Kidney tubule cell (primary cell): ENCODE measurements at regions not wholly inside any gene's neighbourhood (a gene's known extent, or its start where the extent isn't known, plus 50 kb on each side); places are given as distances from the start of the nearest gene placed in this dataset.
"Not testable (repeated sequence)": the region's sequence is repeated elsewhere in the genome, so short reads cannot be mapped to it uniquely, and the experiment has no call there.

ENCODE experiments used
- DNase-seq: peaks from one replicate; pipeline ENCODE4 v3.0.0-alpha.2; 2018; ENCODE audit warnings: low spot score

DNA sequence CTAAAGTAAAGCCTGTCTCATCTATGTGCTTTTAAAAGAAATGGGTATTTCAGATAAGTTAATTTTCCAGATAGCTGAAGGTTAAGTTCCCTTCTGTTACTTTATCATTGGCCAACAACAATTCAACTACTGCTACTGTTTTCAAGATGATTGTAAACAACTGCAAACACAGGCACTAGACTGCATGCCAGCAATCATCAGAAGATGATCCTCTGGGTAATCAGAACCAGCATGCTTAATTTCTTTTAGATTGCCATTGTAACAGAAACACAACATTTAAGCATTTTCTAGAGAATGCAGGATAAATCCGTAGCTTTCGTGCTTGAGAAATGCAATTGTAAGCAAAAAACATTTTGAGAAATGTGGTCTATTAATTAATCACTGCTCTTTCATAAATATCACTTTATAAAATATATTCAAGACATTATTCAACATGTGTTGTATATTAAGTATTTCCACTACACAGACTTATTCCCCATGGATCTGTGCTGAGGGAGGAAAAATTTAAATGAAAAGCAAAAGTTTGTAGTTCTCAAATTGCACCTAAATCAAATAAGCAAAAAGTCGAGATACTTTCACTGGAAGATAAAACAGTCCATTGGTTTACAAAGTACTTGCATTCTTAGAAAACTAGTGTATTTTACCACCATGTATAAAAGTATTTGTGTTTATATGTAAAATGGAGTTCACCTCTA, 133.7 kb downstream of the ATL2 start:
- no peak for DNase-seq

DNA sequence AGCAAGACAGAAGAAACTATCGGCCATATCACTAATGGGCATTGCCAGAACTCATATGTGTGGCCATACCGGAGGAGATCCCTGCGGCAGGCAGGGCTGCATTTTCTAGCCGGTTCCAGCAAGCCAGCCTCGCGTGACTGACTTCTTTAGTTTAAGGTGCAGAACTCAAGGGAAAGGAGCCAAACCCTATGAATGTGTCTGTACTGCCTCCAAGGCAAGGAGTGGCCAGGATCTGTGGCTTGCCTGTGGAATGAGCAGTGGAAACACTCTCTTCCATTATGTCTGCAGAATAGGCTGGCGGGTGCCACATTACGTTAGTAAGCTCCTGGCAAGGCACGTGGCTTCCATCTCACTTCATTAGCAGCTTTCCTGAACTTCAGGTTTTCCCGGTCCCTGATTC, 137.6 kb downstream of the ATL2 start:
- peak; percentile 67 for DNase-seq

DNA sequence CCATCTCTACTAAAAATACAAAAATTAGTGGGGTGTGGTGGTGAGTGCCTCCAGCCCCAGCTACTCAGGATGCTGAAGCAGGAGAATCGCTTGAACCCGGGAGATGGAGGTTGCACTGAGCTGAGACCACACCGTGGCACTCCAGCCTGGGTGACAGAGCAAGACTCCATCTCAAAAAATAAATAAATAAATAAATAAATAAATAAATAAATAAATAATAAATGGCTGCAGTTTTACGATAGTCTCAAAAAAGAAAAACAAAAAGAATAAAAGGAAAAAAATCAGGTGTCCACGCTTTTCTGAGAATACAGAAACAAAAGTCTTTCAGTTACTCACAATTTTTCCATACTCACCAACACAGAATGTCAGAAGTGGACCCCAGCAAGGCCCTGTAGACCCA, 138.4 kb downstream of the ATL2 start:
- not testable (repeated sequence) for DNase-seq

DNA sequence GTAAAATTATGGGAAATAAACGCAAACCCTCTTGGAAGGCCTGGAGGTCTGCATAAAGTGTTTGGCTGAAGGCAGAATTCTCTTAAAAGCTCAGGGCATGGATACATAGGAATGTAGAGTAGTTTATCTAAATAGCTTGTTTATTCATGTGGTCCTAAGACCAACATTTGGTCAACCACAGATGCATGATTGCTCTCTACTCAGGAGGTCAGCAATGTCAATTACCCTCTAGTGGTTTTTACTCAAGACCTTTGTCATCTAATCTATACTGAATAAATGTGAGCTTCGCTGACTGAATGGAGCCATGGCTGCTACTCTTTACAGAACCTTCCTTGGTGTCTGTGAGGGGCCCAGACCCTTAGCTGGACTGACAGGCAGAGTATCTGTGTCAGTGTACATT, 139.8 kb downstream of the ATL2 start:
- no peak for DNase-seq

DNA sequence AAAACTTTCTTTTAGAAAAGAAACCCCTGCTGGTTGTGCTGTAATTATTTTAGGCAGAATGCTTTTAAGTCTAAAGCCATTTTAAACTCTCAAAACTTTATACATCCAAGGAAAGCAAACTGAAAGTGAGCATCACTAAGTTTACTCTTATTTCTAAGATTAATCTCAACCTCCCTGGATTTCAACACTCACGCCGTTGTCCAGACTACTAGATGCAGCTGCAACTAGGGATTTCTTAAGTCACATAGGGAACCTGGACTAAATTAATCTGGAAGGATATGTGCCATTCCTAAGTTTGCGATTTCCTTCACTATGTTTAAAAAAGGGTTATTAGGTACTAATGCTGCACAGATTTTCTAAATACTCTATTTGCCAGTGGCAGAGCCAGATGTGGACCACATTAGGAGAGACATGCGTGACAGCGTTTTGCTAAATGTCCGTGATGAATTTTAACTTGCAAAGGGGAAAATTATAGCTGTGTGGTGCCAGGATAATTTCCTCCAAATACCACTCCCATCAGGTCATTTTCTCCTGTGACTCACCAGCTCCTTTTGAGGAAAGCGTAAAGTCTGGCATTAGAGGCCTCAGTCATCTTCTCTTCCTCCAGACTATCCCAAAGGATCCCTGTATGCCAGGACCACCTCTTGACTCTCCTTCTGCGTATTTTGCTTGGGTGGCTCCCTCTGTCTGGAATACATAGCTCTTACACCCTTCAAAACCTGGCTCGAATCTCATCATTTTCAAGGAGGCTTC, 143.7 kb downstream of the ATL2 start:
- peak; percentile 32 for DNase-seq

DNA sequence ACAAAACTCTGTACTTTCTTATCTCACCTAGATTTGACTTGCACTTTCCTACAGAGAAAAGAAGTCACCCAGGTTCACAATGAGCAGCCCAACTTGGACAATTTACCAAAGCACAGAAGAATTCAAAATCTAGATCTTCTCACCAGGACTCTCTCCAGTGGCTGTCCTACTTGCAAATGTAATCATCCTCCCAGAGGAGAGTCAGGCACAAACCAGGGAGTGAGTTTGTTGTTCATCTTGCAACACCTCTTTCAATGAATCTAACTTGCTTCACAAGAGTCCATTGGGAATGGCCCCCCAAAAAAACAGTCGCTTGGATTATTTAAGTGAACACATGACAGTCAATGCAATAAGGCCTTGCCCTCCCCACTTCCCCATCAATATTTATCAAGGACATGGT, 144.6 kb downstream of the ATL2 start:
- DNase-seq: no peak

DNA sequence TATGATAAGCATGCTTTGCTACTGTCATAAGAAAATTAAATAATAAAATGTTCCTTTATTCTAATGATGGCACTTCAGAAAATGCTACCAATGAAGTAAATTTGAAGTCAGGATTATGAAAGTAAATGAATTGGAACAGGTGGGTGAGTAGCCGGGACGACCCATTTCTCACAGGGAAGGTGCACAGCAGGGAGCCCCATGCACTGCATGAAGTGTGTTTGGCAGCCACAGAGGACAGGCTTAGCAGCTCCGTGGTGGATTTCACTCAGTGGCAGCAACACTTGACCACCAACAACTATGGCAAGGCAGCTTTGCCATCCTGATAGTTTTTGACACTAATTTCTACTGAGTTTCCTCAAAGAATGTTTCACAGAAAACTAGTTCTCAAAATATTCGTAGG, 146.3 kb downstream of the ATL2 start:
- DNase-seq: no peak

DNA sequence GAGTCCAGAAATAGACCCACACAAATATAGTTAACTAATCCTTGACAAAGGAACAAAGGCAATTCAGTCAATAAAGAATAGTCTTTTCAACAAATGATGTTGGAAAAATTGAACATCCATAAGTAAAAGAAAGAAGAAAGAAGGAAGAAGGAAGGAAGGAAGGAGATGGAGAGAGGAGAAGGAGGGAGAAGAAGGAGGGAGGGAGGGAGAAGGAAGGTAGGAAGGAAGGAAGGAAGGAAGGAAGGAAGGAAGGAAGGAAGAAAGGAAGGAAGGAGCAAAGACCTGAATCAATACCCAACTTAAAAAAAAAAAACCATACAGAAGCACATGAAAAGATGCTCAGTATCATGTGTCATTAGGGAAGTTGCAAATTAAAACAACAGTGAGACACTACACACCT, 148.3 kb downstream of the ATL2 start:
- no peak for DNase-seq

DNA sequence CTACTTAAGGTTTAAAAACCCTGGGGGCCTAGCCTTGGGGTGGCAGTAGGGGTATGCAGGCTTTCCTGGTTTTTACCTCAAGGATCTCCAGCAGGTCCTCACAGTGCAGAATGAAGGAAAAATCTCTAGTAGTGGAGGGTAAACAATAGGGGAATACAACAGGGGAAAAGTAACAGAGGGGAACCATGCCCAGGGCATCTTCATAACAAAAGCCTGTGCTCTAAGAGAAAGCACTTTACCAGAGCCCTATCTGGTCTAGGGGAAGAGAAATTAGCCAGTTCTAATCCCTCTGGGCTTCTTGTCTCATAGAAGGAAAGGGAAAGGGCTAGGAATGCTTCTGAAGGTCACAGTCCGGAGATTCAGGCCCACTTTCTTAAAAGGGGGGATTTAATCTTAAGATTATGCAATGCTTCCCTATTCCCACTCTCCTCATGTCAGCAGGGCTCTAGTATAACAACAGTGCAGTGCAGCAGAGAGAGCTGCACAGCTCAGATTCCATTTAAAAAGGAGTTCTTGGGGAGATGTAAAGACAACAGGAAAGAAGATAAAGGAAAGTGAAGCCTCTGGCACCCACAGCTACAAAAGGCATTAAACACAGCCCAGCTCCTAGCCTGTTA, 149.0 kb upstream of the CYP1B1 start:
- DNase-seq: no peak

DNA sequence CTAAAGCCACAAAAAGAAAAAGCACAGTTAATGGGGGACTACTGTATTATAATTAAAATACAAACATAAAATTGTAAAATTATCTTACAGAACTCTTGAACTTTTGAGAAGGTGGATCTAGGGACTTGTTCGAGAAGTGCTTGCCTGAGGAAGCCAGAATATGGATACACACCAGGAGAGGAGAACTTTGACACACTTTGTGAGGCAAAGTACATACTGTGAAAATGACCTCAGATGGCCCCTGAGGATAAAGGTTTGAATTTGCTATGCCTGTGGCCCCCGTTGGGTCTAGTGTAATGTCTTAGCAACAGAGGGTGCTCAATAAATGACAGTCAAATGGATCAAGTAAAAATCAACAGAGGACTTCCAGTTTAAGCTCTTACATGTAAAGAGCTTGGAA, 148.2 kb upstream of the CYP1B1 start:
- DNase-seq: no peak

DNA sequence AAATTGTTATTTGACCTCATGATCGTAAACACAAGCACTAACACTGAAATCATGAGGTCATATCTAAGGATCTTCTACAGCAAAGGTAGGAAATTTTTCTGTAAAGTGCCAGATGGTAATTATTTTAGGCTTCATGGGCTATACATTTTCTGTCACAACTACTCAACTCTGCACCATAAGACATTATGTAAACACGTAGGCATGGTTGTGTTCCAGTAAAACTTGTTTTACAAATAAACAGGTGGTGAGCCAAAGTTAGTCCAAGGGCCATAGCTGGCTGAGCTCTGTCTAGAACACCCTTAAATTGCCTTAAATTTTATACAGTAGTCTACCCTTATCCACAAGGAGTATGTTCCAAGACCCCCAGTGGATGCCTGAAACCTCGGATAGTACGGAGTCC, 147.3 kb upstream of the CYP1B1 start:
- DNase-seq: no peak

DNA sequence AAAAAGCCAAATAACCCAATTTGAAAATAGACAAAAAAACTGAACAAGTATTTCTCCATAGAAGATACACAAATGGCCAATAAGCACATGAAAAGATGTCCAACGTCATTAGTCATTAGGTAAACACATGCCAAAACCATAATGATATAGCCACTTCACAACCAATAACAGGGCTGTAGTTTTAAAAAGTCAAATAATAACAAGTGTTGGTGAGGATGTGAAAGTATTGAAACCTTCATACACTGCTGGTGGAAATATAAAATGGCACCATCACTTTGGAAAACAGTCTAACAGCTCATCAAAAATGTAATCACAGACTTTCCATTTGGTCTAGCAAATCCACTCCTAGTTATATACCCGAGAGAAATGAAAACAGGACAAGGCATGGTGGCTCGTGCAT, 144.2 kb upstream of the CYP1B1 start:
- DNase-seq: no peak

DNA sequence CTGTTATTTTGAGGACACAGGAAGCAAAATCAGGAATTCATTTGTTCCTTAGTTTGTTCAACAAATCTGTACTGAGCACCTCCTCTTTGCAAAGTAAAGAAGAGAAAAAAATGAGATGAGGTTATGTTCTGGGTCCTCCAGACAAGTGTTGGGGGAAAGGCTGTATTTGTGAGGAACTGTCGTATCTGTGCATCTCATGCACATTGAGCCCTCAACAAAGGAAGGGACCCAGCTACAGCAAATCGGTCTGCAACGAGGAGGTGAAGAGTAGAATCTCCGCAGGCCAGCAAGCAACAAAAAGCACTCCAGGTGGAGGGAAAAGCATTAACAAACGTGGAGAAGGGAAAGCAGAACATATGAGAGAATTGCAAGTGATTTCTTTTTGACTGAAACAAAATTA, 143.0 kb upstream of the CYP1B1 start:
- no peak for DNase-seq

DNA sequence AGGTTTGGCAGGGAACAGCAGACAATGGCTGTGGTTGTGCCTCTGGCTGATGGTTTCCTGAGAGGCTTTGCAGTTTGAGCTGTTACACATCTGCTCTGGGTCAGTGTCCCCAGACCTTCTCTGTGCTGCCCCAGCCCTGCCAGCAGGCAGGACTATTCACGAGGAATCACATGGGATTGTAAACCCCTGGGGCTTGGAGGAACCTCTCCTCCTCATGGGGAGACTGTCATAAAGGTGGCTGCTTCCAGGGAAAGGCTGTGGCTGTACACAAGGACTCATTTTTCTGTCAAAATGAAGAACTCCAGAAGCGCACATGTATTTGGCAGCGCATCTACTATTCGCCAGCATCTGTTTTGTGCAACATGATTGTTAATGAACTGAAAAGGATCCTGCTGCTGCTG, 142.6 kb upstream of the CYP1B1 start:
- DNase-seq: no peak

DNA sequence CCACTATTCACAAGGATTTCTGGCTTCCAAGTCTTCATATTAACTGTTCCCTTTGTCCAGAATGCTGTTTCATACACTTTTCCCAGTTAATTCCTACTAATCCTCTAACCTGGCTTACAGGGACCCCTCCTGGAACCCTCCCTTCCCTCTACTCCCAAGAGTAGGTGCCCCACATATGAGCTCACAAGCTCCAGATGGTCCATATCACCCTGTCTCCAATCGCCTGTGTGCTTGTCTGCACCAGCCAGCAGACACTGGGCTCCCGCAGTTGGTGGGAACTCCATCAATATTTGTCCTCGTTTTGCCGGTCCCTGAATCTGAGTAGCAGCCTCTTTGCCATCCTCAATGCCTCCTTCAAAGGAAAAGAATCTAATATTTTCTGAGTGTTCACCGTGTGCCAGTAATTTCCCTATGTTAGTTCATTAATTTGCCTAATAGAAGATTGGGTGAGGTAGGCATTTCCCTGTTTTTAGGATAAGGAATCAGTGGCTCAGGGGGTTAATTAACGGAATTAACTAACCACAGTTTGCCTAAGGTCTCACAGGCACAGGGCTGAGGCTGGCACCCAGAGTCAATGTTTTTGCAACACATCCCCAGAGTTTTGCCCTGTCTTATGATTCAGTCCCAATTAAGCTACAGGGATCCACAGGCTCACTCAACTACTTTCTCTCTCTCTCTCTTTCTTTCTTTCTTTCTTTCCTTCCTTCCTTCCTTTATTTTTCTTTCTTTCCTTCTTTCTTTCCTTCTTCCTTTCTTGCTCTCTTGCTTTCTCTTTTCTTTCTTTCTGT, 141.6 kb upstream of the CYP1B1 start:
- DNase-seq: no peak

DNA sequence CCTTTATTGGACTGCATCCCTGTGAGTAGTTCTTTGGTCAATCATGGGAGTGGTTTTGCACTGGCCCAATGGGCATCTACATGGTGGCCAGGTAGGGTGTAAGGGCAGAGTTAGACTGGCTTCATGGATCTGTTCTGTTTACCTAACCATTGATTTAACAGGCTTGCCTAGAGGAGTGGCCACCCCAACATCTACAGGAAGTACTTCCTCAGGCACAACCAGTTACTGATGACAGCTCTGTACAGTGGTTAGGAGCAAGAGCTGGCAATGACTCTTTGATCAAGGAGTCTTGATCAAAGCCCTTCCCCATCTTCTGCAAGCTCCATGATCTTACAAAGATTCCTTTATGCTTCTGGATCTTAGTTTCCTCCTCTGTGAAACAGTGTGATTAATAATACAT, 140.9 kb upstream of the CYP1B1 start:
- DNase-seq: no peak

DNA sequence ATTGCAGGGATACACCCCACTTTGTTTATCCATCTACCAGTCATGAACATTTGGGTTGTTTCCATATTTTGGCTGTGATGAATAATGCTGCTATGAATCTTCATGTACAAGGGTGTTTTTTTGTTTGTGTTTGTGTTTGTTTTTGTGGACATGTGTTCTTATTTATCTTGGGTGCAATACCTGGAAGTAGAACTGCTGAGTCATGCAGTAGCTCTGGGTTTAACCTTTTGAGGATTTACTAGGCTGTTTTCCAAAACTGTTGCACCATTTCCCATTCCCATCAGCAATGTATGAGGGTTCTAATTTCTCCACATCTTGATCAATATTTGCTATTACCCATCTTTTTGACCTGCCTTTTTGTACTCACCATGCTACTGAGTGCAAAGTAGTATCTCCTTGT, 140.0 kb upstream of the CYP1B1 start:
- DNase-seq: no peak

DNA sequence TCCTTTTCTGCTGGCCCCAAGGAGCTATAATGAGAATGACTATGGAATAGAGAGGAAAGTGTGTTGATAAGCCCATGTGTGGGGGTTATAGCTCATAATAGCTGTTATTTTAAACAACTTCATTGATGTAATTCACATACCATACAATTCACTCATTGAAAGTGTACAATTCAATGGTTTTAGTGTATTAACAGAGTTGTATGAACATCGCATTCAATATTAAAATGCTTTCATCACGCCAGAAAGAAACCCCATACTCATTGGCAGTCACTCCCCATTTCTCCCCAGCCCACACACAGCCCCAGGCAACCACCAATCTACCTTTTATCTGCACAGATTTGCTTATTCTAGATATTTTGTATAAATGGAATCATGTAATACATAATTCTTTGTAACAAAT, 139.6 kb upstream of the CYP1B1 start:
- DNase-seq: no peak

DNA sequence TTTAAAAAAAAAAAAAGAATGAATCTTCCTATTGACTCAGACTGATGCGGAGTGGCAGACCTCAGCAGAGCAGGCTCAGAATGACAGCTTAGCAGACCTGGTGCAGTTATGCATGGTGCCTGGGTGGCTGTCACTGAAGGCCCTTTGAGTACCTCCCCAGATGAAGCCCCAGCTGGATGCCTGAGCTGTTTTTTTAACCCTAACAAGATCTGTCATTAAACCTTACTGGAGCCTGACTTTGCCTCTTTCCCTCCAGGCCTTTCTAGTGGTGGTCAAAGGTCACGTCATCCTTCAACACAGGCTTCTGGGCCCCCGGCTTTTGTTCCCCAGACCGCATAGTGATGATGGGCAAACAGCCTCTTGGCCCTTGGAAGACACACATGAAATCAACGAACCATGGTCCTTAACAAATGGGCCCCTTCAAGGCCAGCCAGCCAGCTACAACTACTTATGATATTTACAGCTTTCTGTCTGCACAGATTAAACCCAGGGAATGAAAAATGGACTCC, 138.3 kb upstream of the CYP1B1 start:
- DNase-seq: peak; percentile 28

DNA sequence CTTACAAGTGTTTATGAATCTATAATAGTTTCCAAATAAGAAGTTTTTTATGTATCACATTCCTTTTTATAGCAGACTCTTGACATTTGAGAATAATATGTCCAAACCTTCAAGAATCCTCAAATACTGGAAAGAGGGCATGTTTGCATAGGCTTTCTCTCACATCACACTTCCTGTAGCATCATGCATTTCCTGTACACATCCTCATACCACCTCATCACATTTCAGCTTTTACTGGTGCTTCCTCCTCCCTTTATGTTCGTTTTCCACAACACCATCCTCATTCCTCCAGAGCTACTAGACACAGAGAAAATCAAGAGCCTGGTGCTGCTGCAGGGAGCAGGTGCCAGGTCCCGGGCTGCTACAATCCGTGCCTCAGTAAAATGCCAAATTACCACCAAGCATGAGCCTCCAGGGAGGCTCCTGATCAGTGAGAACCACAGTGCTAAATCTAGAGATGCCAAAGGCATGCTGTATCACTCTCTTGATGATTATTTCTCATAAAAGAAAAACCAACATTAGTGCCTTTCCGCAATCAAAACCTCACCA, 137.7 kb upstream of the CYP1B1 start:
- DNase-seq: no peak

DNA sequence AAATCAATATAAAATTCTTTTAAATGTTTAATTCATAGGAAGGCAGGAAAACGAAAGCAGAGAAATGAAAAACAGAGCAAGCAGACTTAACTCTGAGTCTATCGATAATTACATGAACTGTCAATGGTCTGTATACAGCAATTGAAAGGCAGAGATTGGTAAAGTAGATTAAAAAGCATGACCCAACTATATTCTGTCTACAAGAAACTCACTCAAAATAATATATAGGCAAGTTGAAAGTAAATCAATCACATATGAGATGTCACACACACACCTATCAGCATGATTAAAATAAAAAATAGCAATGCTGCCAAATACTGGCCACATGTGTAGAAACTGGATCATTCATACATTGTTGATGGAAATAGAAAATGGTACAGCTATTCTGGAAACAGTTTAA, 136.4 kb upstream of the CYP1B1 start:
- no peak for DNase-seq

DNA sequence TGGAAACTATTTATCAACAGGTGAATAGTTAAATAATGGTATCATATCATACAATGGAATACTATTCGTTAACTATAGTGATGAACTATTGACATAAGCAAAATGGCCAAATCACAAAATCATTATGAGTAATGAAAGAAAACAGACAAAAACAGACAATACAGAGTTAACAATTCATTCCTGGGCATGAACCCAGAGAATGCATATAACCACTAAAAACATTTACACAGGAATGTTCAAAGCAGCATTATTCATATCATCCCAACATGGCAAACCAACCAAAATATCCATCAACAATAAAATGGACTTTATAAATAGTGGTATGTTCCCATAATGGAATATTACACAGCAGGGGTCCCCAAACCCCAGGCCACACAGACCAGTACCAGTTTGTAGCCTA, 131.2 kb upstream of the CYP1B1 start:
- no peak for DNase-seq
